IMR-90 (cell line): ENCODE measurements at regions not wholly inside any gene's neighbourhood (a gene's known extent, or its start where the extent isn't known, plus 50 kb on each side); places are given as distances from the start of the nearest gene placed in this dataset.

ENCODE experiments used
- CEBPB ChIP-seq: IDR thresholded peaks from 2 replicates; pipeline ENCODE4 v1.6.1; 2012; ENCODE audit warnings: low read depth, low read length, improper control_type of control experiment
- FOS ChIP-seq: fragments of 150-350 bp; IDR thresholded peaks from 2 replicates; pipeline ENCODE4 v1.6.1; 2016; ENCODE audit warnings: low read depth, low read length
- MAZ ChIP-seq: IDR thresholded peaks from 2 replicates; pipeline ENCODE4 v1.6.1; 2012; ENCODE audit warnings: low read depth, mild to moderate bottlenecking, low read length, improper control_type of control experiment, moderate library complexity, borderline replicate concordance
- MXI1 ChIP-seq: IDR thresholded peaks from 2 replicates; pipeline ENCODE4 v1.6.1; 2012; ENCODE audit warnings: low read depth, mild to moderate bottlenecking, low read length, moderate library complexity, borderline replicate concordance
- NFE2L2 ChIP-seq: fragments of 150-350 bp; IDR thresholded peaks from 2 replicates; pipeline ENCODE4 v1.6.1; 2016; ENCODE audit warnings: low read depth, mild to moderate bottlenecking, low read length
- POLR2A ChIP-seq: IDR thresholded peaks from 2 replicates; pipeline ENCODE4 v1.6.1; 2012; ENCODE audit warnings: mild to moderate bottlenecking, low read depth, low read length
- RAD21 ChIP-seq: IDR thresholded peaks from 2 replicates; pipeline ENCODE4 v1.6.1; 2012; ENCODE audit warnings: low read length, improper control_type of control experiment
- RFX5 ChIP-seq: IDR thresholded peaks from 2 replicates; pipeline ENCODE4 v1.8.0; 2012; ENCODE audit warnings: low read depth, mild to moderate bottlenecking, low read length, moderate library complexity
- TF ChIP-seq, protein P1 (sequence below): fragments of 150-350 bp; IDR thresholded peaks from 2 replicates; pipeline ENCODE4 v1.6.1; 2017; ENCODE audit warnings: mild to moderate bottlenecking, antibody characterized with exemption, low read length, low read depth
- TF ChIP-seq, protein P2 (sequence below): conservative IDR thresholded peaks from 2 replicates; pipeline ENCODE4 v1.5.1; 2012; ENCODE audit warnings: mild to moderate bottlenecking, low read depth, low read length, improper control_type of control experiment
- TF ChIP-seq, protein P3 (sequence below): fragments of 150-350 bp; IDR thresholded peaks from 2 replicates; pipeline ENCODE4 v1.6.1; 2016; ENCODE audit warnings: low read depth, mild to moderate bottlenecking, low read length, moderate library complexity, borderline replicate concordance

DNA sequence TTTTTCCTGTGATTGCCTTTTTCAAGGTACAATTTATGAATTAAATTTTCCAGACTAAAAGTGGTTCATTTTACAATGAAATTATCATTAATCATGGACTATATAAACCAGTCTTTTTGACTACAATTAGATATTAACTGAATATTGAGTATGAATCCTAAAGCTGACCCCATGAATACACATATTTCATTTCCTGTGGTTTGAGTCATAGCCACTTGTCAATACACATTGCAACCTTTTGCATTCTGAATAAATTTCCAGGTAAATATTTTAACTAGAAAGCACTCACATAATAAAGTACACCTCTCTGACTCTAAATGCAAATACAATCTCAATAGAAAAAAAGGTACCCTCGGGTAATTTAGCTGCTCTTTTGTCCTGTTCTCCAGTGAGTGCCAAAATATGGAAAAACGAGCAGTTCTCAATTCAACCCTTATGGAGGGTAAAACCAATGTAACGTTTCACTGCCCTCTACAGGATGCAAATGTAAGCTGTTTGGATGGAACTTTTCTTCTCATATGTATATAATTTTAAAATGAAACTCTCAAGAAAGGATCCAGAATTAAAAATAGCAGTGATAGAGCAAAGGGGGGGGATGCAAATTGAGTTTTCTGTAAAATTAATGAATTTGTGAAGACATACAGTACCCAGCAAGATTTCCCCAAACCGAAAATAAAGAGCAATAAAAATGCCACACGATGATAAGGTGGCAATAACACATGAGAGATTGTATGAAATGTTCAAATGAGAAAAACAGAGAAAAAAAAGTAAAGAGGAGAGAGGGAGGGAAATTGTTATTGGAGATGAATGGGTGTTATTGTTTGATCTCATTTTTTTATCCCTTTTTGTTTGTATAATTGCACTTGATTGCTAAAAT lies 1795.7 kb upstream of the PIK3C3 start:
- TF ChIP-seq, protein P1, sequence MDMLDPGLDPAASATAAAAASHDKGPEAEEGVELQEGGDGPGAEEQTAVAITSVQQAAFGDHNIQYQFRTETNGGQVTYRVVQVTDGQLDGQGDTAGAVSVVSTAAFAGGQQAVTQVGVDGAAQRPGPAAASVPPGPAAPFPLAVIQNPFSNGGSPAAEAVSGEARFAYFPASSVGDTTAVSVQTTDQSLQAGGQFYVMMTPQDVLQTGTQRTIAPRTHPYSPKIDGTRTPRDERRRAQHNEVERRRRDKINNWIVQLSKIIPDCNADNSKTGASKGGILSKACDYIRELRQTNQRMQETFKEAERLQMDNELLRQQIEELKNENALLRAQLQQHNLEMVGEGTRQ, result no peak
- TF ChIP-seq, protein P2, sequence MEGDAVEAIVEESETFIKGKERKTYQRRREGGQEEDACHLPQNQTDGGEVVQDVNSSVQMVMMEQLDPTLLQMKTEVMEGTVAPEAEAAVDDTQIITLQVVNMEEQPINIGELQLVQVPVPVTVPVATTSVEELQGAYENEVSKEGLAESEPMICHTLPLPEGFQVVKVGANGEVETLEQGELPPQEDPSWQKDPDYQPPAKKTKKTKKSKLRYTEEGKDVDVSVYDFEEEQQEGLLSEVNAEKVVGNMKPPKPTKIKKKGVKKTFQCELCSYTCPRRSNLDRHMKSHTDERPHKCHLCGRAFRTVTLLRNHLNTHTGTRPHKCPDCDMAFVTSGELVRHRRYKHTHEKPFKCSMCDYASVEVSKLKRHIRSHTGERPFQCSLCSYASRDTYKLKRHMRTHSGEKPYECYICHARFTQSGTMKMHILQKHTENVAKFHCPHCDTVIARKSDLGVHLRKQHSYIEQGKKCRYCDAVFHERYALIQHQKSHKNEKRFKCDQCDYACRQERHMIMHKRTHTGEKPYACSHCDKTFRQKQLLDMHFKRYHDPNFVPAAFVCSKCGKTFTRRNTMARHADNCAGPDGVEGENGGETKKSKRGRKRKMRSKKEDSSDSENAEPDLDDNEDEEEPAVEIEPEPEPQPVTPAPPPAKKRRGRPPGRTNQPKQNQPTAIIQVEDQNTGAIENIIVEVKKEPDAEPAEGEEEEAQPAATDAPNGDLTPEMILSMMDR, result peak; percentile 54
- TF ChIP-seq POLR2A (no peak), MXI1 (no peak), RAD21 (peak; percentile 51), RFX5 (no peak), NFE2L2 (no peak), MAZ (no peak), CEBPB (no peak), FOS (no peak)
- TF ChIP-seq, protein P3, sequence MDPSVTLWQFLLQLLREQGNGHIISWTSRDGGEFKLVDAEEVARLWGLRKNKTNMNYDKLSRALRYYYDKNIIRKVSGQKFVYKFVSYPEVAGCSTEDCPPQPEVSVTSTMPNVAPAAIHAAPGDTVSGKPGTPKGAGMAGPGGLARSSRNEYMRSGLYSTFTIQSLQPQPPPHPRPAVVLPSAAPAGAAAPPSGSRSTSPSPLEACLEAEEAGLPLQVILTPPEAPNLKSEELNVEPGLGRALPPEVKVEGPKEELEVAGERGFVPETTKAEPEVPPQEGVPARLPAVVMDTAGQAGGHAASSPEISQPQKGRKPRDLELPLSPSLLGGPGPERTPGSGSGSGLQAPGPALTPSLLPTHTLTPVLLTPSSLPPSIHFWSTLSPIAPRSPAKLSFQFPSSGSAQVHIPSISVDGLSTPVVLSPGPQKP, result no peak
